ENCODE measurements at regions not wholly inside any gene's neighbourhood (a gene's known extent, or its start where the extent isn't known, plus 50 kb on each side); places are given as distances from the start of the nearest gene placed in this dataset.

DNA sequence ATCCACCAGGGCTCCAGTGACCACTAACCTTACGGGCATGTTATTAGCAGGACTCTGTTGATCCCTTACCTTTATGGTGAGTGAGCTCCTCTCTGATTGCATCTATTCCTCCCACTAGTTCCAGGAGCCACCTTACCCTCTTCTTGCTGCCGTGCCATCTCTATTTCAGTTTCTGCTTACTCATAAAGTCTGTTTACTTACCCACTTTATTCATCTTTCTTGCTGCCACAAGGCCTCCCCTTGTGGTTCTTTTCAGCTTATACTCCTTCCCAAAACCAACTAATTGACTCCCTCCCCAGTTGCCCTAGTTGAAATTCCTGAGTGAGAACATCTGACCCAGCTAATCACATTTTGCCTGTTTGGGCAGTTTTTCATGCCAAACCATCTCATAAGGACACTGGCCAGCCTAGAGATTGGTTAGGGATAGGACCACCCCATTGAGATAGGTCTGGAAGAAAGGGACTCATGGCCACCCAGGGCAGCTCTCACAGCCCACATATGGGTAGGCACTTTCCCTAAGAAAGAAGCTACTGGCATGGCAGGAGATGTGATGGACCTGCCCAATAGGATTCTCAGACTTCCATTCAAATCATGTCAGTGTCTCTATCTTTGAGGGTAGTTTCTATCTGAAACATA is 412.7 kb downstream of the EFNA5 start:
- no peaks in the 10 kb centered on the region for H3K9me3 ChIP-seq (ENCODE audit: low read depth)
- no peaks in the 10 kb centered on the region for H3K36me3 ChIP-seq (replicated peaks; ENCODE audit: insufficient read depth, low read depth)
- H3K27ac ChIP-seq, result no peak overlapping the region
- no peak overlapping the region for H3K4me3 ChIP-seq
- no peaks in the 10 kb centered on the region for H3K4me1 ChIP-seq (ENCODE audit: insufficient read depth)
- H2AFZ ChIP-seq, result no peak overlapping the region
- H3K9me2 ChIP-seq (replicated peaks; ENCODE audit: insufficient read depth), result no peaks in the 10 kb centered on the region
- no peak overlapping the region for H3K4me2 ChIP-seq
- 98% methylated on average over 2 of the region's 2 CpGs for WGBS (ENCODE audit: low lambda C conversion rate, missing lambda C conversion rate)
- TF ChIP-seq, protein P1, sequence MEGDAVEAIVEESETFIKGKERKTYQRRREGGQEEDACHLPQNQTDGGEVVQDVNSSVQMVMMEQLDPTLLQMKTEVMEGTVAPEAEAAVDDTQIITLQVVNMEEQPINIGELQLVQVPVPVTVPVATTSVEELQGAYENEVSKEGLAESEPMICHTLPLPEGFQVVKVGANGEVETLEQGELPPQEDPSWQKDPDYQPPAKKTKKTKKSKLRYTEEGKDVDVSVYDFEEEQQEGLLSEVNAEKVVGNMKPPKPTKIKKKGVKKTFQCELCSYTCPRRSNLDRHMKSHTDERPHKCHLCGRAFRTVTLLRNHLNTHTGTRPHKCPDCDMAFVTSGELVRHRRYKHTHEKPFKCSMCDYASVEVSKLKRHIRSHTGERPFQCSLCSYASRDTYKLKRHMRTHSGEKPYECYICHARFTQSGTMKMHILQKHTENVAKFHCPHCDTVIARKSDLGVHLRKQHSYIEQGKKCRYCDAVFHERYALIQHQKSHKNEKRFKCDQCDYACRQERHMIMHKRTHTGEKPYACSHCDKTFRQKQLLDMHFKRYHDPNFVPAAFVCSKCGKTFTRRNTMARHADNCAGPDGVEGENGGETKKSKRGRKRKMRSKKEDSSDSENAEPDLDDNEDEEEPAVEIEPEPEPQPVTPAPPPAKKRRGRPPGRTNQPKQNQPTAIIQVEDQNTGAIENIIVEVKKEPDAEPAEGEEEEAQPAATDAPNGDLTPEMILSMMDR (IDR thresholded peaks at IDR 0.05; ENCODE audit: poor library complexity), result no peak
- TF ChIP-seq EZH2 (IDR thresholded peaks at IDR 0.05; ENCODE audit: borderline replicate concordance) (no peak), EZH2phosphoT487 (IDR thresholded peaks at IDR 0.05; ENCODE audit: low read depth, severe bottlenecking, unreplicated experiment) (no peak)
- H3K27me3 ChIP-seq, result no peaks in the 10 kb centered on the region
- H3K79me2 ChIP-seq, result no peaks in the 10 kb centered on the region
- DNase-seq (ENCODE audit: low spot score), result no peak
- H4K20me1 ChIP-seq (ENCODE audit: insufficient read depth, poor library complexity, severe bottlenecking), result no peaks in the 10 kb centered on the region

DNA sequence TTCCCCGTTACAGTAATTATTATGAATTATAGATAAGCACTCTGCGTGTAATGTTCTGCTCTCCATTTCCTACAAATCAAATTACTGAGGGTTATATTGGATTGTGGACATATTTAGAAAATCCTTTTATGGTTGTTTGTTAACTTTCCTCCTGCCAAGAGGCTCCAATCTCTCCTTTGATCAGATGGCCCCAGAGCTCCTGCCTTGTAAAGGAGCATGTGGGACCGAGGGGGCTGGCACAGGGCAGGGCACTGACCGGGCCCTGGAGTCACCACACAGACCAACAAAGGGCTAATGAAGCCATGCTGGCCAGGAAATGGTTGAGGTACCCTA is 415.9 kb downstream of the EFNA5 start:
- TF ChIP-seq EZH2 (IDR thresholded peaks at IDR 0.05; ENCODE audit: borderline replicate concordance) (no peak), EZH2phosphoT487 (IDR thresholded peaks at IDR 0.05; ENCODE audit: low read depth, severe bottlenecking, unreplicated experiment) (no peak)
- TF ChIP-seq, protein P1 (IDR thresholded peaks at IDR 0.05; ENCODE audit: poor library complexity), result no peak
- WGBS (ENCODE audit: low lambda C conversion rate, missing lambda C conversion rate), result 77% methylated on average over 4 of the region's 4 CpGs

DNA sequence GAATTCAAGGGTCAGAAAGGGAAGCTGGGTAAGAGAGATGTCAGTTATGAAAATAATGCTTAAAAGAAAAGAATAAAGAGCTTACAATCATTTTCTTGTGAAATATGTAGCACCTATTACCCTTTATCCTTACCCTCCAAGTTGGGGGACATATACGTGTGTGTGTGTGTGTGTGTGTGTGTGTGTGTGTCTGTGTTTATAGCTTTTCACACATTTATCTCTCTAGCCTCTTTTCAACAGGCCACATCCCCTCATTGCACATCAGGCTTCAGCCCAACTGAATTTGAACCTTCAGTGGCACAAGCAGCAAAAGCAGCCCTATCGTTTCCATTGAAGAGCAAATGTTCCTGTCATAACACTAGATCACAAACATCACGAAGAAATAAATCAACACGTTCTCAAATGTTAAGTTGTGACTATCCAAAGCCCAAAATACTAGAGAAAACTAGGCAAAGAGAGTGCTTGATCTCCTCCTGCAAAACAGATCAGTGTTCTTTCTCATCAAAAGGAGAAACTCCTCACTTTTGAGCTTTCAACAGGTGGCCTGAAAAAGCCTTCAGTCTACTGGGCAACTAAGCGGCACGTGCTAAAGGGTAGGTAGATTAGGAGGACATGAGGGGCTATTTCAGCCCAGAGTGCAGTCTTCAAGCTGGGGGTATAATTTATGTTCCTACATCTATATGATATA is 416.4 kb downstream of the EFNA5 start:
- Histone ChIP-seq H3K9me3 (ENCODE audit: low read depth) (no peaks in the 10 kb centered on the region), H4K20me1 (ENCODE audit: insufficient read depth, poor library complexity, severe bottlenecking) (no peaks in the 10 kb centered on the region), H3K79me2 (no peaks in the 10 kb centered on the region), H3K4me1 (ENCODE audit: insufficient read depth) (no peaks in the 10 kb centered on the region), H3K4me3 (no peak overlapping the region), H3K27ac (no peak overlapping the region), H3K36me3 (replicated peaks; ENCODE audit: insufficient read depth, low read depth) (no peaks in the 10 kb centered on the region), H3K9me2 (replicated peaks; ENCODE audit: insufficient read depth) (no peaks in the 10 kb centered on the region), H3K4me2 (no peak overlapping the region), H2AFZ (no peak overlapping the region), H3K27me3 (no peaks in the 10 kb centered on the region)
- TF ChIP-seq EZH2phosphoT487 (IDR thresholded peaks at IDR 0.05; ENCODE audit: low read depth, severe bottlenecking, unreplicated experiment) (no peak), EZH2 (IDR thresholded peaks at IDR 0.05; ENCODE audit: borderline replicate concordance) (no peak)
- TF ChIP-seq, protein P1 (IDR thresholded peaks at IDR 0.05; ENCODE audit: poor library complexity), result no peak
- no peak for DNase-seq (ENCODE audit: low spot score)
- WGBS (ENCODE audit: low lambda C conversion rate, missing lambda C conversion rate), result 76% methylated on average over 6 of the region's 6 CpGs

More for the DNA sequence above, 415.9 kb downstream of the EFNA5 start:
- Histone ChIP-seq H4K20me1 (ENCODE audit: insufficient read depth, poor library complexity, severe bottlenecking) (no peaks in the 10 kb centered on the region), H3K4me1 (ENCODE audit: insufficient read depth) (no peaks in the 10 kb centered on the region), H3K9me3 (ENCODE audit: low read depth) (no peaks in the 10 kb centered on the region), H3K27me3 (no peaks in the 10 kb centered on the region), H3K4me2 (no peak overlapping the region), H3K36me3 (replicated peaks; ENCODE audit: insufficient read depth, low read depth) (no peaks in the 10 kb centered on the region), H2AFZ (no peak overlapping the region), H3K79me2 (no peaks in the 10 kb centered on the region), H3K4me3 (no peak overlapping the region), H3K9me2 (replicated peaks; ENCODE audit: insufficient read depth) (no peaks in the 10 kb centered on the region), H3K27ac (no peak overlapping the region)
- DNase-seq (ENCODE audit: low spot score), result no peak
